HG03571 (cell line): ENCODE measurements at regions not wholly inside any gene's neighbourhood (a gene's known extent, or its start where the extent isn't known, plus 50 kb on each side); places are given as distances from the start of the nearest gene placed in this dataset.
"Not testable (repeated sequence)": the region's sequence is repeated elsewhere in the genome, so short reads cannot be mapped to it uniquely, and the experiment has no call there.

ENCODE experiments used
- ATAC-seq: cut with Tn5 transposase; IDR thresholded peaks from one replicate; pipeline ENCODE4 v1.9.1; 2021; ENCODE audit not compliant: unreplicated experiment

GRCh38 chr18:43793910-43794309, 516.6 kb upstream of the SYT4 start:
- ATAC-seq, result no peak

- ATAC-seq, result no peak
Measured at GRCh38 chr18:43794363-43794762, 517.1 kb upstream of the SYT4 start.

DNA sequence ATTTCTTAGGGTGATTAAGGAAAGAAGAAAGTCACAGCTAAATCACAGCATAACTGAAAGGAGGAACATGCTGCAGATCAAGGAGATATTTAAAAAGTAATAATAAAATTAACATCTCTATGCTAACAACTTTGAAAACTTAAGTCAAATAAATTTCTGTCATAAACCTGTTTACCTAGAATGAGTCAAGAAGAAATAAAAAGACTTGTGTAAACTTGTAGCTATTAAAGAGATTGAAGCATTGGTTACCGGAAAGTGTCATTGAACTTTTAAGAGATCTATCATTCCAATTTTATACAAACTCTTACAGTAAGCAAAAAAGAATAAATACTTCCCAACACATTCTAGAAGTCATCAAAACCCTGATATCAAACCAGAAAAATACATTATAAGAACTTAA, 520.1 kb upstream of the SYT4 start:
- ATAC-seq, result no peak

- ATAC-seq, result no peak
Measured at GRCh38 chr18:43800584-43800983, 523.3 kb upstream of the SYT4 start.

DNA sequence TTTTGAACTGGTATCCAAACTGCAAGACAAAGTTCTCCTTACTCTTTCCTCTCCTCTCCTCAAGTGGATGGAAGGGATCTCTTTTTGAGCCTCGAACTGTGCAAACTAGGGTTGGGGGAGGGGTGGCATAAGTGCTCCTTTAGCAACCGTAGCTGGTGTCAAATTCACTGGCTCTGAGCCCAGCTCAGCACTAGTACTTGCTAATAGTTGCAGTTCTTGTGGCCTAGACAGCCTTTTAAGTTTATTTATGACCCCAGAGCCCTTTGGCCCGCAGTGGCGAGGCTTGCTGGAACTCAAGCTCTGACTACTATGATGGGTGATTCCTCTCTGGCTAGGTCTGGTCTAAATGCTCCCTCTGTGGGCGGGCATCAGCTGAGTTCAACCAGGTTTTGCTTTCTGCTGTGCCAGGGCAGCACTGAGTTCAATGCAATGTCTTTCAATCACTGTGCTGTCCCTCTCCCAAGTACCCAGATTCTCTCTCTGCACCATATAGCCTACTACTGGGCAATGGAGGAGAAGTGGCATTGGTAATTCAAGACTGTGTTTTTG, 528.4 kb upstream of the SYT4 start:
- ATAC-seq, result no peak

DNA sequence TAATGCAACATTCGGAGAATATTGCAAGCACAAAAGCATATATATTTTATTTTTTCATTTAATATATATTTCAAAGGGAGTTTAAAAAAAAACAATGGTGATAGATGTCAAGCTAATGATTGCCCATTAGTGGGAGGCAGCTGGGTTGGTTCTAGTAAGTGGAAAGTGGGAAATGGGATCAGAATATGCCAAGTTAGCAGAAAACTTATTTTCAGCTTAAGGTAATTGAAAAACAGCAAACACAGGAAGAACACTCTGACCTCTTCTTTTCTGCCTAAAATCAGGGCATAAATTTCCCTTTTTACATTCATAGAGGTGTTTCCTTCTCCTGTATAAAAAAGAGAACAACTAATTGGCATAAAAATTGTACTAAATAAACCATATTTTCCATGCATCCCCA, 535.3 kb upstream of the SYT4 start:
- ATAC-seq, result no peak

GRCh38 chr18:43819397-43819796, 542.1 kb upstream of the SYT4 start:
- ATAC-seq, result no peak

DNA sequence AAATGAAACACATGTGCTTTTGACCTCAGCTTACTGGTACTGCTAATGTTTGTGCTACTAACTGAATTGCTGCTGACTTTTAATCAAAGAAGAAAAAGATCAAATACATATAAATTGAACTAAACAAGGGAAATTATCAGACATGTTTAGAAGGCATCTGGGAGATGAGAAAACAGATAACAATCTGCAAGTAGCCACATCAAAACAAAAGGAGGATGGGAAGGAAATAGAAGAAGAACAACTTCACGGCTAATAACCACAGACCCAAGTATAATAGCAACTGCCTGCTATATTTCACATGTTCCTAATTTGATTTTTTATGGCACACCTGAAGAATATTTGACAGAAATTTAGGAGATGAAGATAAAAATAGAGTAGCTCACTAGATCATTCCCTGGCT, 542.6 kb upstream of the SYT4 start:
- no peak for ATAC-seq

GRCh38 chr18:43825768-43826167, 548.5 kb upstream of the SYT4 start:
- ATAC-seq, result no peak

GRCh38 chr18:43826215-43826614, 548.9 kb upstream of the SYT4 start:
- no peak for ATAC-seq

- no peak for ATAC-seq
Measured at GRCh38 chr18:43827311-43827710, 550.0 kb upstream of the SYT4 start.

DNA sequence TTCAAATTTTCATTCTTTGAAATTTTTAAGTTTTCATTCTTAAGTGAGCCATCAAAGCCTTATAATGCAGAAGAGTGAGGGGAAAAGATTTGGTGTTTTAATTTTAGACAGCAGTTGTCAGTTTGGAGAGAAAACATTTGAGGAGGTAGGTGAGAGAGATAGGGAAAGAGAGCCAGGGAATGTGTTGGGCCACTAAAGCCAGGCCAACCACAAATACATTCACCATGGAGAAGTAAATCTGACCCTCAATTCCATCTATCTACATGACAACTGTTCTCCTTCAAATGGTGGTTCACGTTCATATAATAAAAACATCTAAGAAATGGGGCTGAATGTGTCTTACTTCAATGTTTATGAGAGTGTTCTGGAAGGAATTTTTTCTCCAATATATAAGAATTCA, 553.0 kb upstream of the SYT4 start:
- ATAC-seq, result no peak

GRCh38 chr18:43830947-43831346, 553.7 kb upstream of the SYT4 start:
- no peak for ATAC-seq

- no peak for ATAC-seq
Measured at GRCh38 chr18:43846299-43846698, 569.0 kb upstream of the SYT4 start.

DNA sequence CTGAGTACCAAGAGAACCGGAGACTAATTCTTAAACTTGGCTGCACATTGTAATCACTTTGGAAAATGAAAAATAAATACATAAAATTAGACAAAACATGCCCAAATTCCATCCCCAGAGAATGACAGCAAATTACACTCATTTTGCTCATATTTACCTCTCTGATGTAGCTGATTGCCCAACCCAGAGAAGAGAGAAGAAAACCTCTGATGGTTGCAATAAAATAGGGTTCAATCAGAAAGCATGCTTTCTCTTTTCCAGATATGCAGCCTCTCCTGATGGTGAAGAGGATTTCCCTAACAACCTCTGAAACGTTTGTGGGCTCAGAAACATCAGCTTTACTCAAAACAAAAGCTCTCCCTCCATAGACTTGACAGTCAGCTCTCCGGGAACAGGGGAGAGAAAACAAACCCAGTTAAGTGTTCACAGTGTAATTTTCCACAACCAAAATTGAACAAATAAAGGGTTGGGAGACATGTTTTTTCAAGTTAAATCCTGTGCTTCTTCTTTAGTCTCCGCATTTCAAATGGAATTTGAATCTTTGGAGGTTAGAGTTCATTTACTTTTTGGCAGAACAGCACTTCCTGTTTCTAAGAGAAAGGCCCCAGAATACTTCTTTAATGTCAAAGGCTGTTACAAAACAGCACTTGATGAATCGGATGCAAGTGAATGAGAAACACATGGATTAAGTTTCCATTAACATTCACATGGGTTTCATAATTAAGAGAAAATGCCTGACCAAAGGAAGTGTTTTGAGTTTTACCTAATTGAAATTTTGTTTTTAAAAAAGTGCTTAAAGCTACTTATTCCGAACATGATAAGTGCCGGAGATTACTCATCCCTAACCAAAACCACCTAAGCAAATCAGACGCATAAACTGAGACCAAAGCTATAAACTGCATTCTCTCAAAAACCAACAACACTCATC, 570.1 kb upstream of the SYT4 start:
- ATAC-seq, result no peak

DNA sequence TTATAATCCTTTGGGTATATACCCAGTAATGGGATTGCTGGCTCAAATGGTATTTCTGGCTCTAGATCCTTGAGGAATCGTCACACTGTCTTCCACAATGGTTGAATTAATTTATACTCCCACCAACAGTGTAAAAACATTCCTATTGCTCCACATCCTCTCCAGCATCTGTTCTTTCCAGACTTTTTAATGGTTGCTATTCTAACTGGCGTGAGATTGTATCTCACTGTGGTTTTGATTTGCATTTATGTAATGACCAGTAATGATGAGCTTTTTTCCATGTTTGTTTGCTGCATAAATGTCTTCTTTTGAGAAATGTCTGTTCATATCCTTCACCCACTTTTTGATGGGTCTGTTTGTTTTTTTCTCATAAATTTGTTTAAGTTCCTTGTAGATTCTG, 572.5 kb upstream of the SYT4 start:
- ATAC-seq, result not testable (repeated sequence)

- ATAC-seq, result no peak
Measured at GRCh38 chr18:43855376-43855775, 578.1 kb upstream of the SYT4 start.

- no peak for ATAC-seq
Measured at GRCh38 chr18:43863180-43863579, 585.9 kb upstream of the SYT4 start.

DNA sequence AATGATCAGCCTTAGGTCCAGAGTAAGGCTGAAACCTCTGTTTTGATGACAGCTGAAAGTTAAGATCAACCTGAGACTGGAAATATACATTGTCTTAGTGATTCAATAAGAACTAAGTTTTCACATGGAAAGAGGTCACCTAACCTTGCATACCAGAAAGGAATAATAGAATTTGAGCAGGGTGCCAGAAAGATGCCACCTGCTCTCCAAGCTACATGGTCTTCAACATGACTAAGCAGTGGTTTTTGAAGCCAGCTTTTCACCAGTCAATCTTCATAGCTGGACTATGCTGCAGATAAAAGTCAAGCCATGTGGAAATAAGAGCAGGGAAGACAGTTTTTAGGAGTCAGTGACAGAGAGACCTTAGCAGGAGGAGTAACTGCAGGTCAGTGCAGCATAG, 589.4 kb upstream of the SYT4 start:
- ATAC-seq, result no peak

DNA sequence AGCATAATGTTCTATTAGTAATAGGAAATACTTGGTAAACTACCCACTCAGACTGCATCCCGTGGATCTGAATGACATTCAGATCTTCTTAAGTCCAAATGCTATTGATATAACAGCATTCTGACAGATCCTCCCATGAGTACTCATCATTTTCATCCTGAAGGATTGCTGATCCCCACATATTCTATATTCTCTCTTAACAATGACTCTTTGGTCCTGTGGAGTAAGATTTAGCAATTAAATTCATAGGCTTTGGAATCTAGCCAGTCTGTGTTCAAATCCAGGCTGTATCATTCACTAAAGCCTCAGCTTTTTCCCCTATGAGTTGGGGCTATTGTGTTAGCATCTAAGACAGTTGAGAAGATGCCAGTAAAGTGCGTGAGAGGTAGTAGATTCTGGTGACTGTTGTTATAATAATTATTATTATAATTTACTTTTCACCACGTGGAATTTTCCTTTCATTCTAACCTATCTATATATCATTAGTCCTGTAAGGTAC, 591.3 kb upstream of the SYT4 start:
- ATAC-seq, result no peak

DNA sequence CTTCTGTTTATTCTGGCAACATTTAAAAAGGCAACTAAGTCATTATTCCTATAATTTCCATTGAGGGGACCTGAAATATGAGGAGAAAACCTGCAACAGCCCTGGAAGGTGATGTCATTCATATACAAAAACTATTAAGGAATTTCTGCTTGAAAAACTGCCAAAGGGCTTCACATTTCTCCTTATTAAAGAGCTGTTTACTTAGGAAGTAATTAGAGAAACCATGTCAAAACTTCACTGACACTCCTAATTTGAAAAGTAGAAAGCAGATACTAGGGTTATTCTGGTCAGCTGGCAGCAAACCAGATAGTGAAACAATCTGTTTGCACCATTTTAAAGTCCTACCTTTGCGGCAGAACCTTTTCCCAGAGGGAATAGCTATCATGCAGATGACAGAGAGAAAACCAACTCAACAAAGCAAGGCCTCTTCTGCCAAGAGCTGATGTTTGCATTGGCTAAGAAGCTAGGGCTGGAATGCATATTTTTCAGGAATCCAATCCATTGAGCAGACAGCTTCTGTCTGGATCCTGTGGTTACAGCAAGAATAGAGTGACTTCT, 592.2 kb upstream of the SYT4 start:
- ATAC-seq, result no peak

DNA sequence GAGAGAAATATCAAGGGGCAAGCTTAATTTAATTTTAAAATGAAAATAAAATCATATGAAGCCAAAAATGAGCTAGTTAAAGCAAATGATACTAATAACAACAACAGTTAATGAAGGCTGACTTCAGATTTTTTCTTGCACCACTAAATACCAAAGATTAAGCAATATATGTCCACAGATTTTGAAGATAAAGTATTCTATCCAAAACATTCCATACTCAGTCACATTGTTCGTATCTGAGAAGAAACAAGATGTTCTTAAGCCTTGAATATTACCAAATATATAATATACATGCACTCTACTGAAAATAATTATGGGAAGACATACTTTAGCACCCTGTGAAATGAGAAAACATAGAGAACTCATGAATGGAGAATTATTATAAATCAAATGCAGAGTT, 593.3 kb upstream of the SYT4 start:
- ATAC-seq, result no peak
